Activated CD4-positive, alpha-beta T cell treated with anti-CD3 and anti-CD28 coated beads, Interleukin-2, Interleukin-4, amounts not matched to agents 100 ng/mL and 50 ng/mL, durations not matched to agents 16 hours and 8 hours (primary cell): ENCODE measurements at regions not wholly inside any gene's neighbourhood (a gene's known extent, or its start where the extent isn't known, plus 50 kb on each side); places are given as distances from the start of the nearest gene placed in this dataset.

ENCODE experiments used
- DNase-seq: peaks from one replicate; pipeline ENCODE4 v3.0.0-alpha.2; 2020; ENCODE audit warnings: low spot score

GRCh38 chr13:31441800-31442510 is 242.2 kb downstream of the B3GLCT start:
- no peak for DNase-seq

- no peak for DNase-seq
Measured at GRCh38 chr13:31442571-31442970, 242.8 kb downstream of the B3GLCT start.

- no peak for DNase-seq
Measured at GRCh38 chr13:31444266-31444856, 244.6 kb downstream of the B3GLCT start.

- no peak for DNase-seq
Measured at GRCh38 chr13:31452525-31452924, 252.8 kb downstream of the B3GLCT start.

- no peak for DNase-seq
Measured at GRCh38 chr13:31455581-31455980, 255.8 kb downstream of the B3GLCT start.

- DNase-seq: no peak
Measured at GRCh38 chr13:31456056-31456455, 256.3 kb downstream of the B3GLCT start.

- DNase-seq: no peak
Measured at GRCh38 chr13:31460061-31460460, 260.3 kb downstream of the B3GLCT start.

- no peak for DNase-seq
Measured at GRCh38 chr13:31461923-31462322, 262.1 kb downstream of the B3GLCT start.

- DNase-seq: no peak
Measured at GRCh38 chr13:31462766-31463165, 263.0 kb downstream of the B3GLCT start.

GRCh38 chr13:31468114-31468902 is 268.5 kb downstream of the B3GLCT start:
- DNase-seq: no peak

- no peak for DNase-seq
Measured at GRCh38 chr13:31469377-31469776, 269.6 kb downstream of the B3GLCT start.

GRCh38 chr13:31476266-31476665 is 263.1 kb upstream of the RXFP2 start:
- no peak for DNase-seq

GRCh38 chr13:31476753-31477152 is 262.6 kb upstream of the RXFP2 start:
- DNase-seq: no peak

GRCh38 chr13:31477961-31478360 is 261.4 kb upstream of the RXFP2 start:
- DNase-seq: no peak

- no peak for DNase-seq
Measured at GRCh38 chr13:31485183-31485582, 254.1 kb upstream of the RXFP2 start.

GRCh38 chr13:31485651-31486051 is 253.7 kb upstream of the RXFP2 start:
- no peak for DNase-seq

- DNase-seq: no peak
Measured at GRCh38 chr13:31495336-31495735, 244.0 kb upstream of the RXFP2 start.

GRCh38 chr13:31499274-31499673 is 240.1 kb upstream of the RXFP2 start:
- no peak for DNase-seq

- no peak for DNase-seq
Measured at GRCh38 chr13:31503626-31504025, 235.7 kb upstream of the RXFP2 start.

GRCh38 chr13:31504918-31505317 is 234.4 kb upstream of the RXFP2 start:
- no peak for DNase-seq

GRCh38 chr13:31512331-31512730 is 227.0 kb upstream of the RXFP2 start:
- no peak for DNase-seq

- DNase-seq: no peak
Measured at GRCh38 chr13:31514932-31515331, 224.4 kb upstream of the RXFP2 start.

- DNase-seq: no peak
Measured at GRCh38 chr13:31515427-31515826, 223.9 kb upstream of the RXFP2 start.
